ENCODE measurements at regions not wholly inside any gene's neighbourhood (a gene's known extent, or its start where the extent isn't known, plus 50 kb on each side); places are given as distances from the start of the nearest gene placed in this dataset.

- no peak for TF ChIP-seq CTCF (IDR thresholded peaks at IDR 0.05; ENCODE audit: unreplicated experiment)
- H3K27ac Mint-ChIP-seq, result no peak overlapping the region
- H3K27me3 Mint-ChIP-seq (ENCODE audit: low read depth), result no peaks in the 10 kb centered on the region
- no peak overlapping the region for H3K4me3 Mint-ChIP-seq
- peaks cover 8% of the 10 kb centered on the region for H3K4me1 Mint-ChIP-seq
- H3K9me3 Mint-ChIP-seq, result no peaks in the 10 kb centered on the region
- no peak for DNase-seq (ENCODE audit: low spot score in 2 of 2, unreplicated experiment in 2 of 2)
- no peaks in the 10 kb centered on the region for H3K36me3 Mint-ChIP-seq
Observed at GRCh38 chr5:120084543-120084870, 379.6 kb upstream of the PRR16 start.

DNA sequence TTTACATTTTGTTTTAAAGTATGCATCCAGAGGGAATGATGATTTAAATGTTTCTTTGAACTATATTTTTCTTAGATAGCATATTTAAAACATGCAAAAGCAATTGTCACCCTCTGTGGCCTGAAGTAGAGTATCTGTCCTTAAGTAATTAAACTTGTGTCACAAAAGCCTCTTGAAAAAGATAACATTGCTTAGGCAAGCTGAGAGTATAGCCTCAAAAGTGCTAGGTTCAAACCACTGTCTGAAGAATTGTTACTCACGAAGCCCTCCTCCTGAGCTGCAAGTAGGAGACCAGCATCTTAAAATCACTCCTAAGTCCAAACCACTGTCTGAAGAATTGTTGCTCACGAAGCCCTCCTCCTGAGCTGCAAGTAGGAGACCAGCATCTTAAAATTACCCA lies 378.0 kb upstream of the PRR16 start:
- Mint-ChIP-seq H3K9me3 (no peaks in the 10 kb centered on the region), H3K27ac (no peak overlapping the region), H3K36me3 (no peaks in the 10 kb centered on the region), H3K4me1 (peaks cover 13% of the 10 kb centered on the region), H3K27me3 (ENCODE audit: low read depth) (no peaks in the 10 kb centered on the region), H3K4me3 (no peak overlapping the region)
- TF ChIP-seq CTCF (IDR thresholded peaks at IDR 0.05; ENCODE audit: unreplicated experiment), result no peak
- no peak for DNase-seq (ENCODE audit: low spot score in 2 of 2, unreplicated experiment in 2 of 2)

- no peak overlapping the region for H3K4me3 Mint-ChIP-seq
- peaks cover 17% of the 10 kb centered on the region for H3K4me1 Mint-ChIP-seq
- H3K36me3 Mint-ChIP-seq, result no peaks in the 10 kb centered on the region
- H3K9me3 Mint-ChIP-seq, result no peaks in the 10 kb centered on the region
- TF ChIP-seq CTCF (IDR thresholded peaks at IDR 0.05; ENCODE audit: unreplicated experiment), result no peak
- H3K27ac Mint-ChIP-seq, result no peak overlapping the region
- DNase-seq (ENCODE audit: low spot score in 2 of 2, unreplicated experiment in 2 of 2), result no peak
- H3K27me3 Mint-ChIP-seq (ENCODE audit: low read depth), result no peaks in the 10 kb centered on the region
Observed at GRCh38 chr5:120088412-120088811, 375.7 kb upstream of the PRR16 start.

DNA sequence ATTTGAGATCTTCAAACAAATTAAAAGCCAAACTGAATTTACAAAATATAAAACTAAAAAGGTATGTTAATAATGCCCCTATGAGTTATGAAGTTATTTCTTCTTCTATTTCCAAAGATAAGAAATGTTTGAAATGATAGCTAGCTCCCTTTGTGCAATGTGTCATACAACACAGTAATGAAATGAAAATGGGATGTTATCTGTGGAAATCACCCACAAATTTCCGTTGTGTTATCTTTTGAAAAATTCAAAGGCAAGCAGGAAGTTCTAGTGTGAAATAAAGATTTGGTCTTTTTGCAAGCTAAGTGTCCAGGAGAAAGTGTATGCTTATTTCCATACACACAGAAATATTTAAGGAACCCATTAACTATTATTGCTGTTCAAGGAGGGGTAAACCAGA lies 375.3 kb upstream of the PRR16 start:
- no peaks in the 10 kb centered on the region for H3K9me3 Mint-ChIP-seq
- H3K4me1 Mint-ChIP-seq, result peaks cover 17% of the 10 kb centered on the region
- no peak overlapping the region for H3K27ac Mint-ChIP-seq
- H3K27me3 Mint-ChIP-seq (ENCODE audit: low read depth), result no peaks in the 10 kb centered on the region
- TF ChIP-seq CTCF (IDR thresholded peaks at IDR 0.05; ENCODE audit: unreplicated experiment), result no peak
- H3K4me3 Mint-ChIP-seq, result no peak overlapping the region
- no peaks in the 10 kb centered on the region for H3K36me3 Mint-ChIP-seq
- no peak for DNase-seq (ENCODE audit: low spot score in 2 of 2, unreplicated experiment in 2 of 2)

- H3K4me3 Mint-ChIP-seq, result no peak overlapping the region
- H3K36me3 Mint-ChIP-seq, result no peaks in the 10 kb centered on the region
- peaks cover 17% of the 10 kb centered on the region for H3K4me1 Mint-ChIP-seq
- no peak for DNase-seq (ENCODE audit: low spot score in 2 of 2, unreplicated experiment in 2 of 2)
- H3K27ac Mint-ChIP-seq, result no peak overlapping the region
- no peaks in the 10 kb centered on the region for H3K27me3 Mint-ChIP-seq (ENCODE audit: low read depth)
- H3K9me3 Mint-ChIP-seq, result no peaks in the 10 kb centered on the region
- no peak for TF ChIP-seq CTCF (IDR thresholded peaks at IDR 0.05; ENCODE audit: unreplicated experiment)
Observed at GRCh38 chr5:120091376-120091948, 372.6 kb upstream of the PRR16 start.

- Mint-ChIP-seq H3K4me3 (no peak overlapping the region), H3K27ac (no peak overlapping the region), H3K9me3 (no peaks in the 10 kb centered on the region), H3K4me1 (peaks cover 17% of the 10 kb centered on the region), H3K27me3 (ENCODE audit: low read depth) (no peaks in the 10 kb centered on the region), H3K36me3 (no peaks in the 10 kb centered on the region)
- TF ChIP-seq CTCF (IDR thresholded peaks at IDR 0.05; ENCODE audit: unreplicated experiment), result no peak
- no peak for DNase-seq (ENCODE audit: low spot score in 2 of 2, unreplicated experiment in 2 of 2)
Observed at GRCh38 chr5:120092649-120093048, 371.5 kb upstream of the PRR16 start.
